Thymus (tissue), 11 donors: ENCODE measurements at regions not wholly inside any gene's neighbourhood (a gene's known extent, or its start where the extent isn't known, plus 50 kb on each side); places are given as distances from the start of the nearest gene placed in this dataset.

Experiments used
- DNase-seq, 9 donors: peaks; one replicate each; pipeline ENCODE4 v3.0.0-alpha.2; 2013; ENCODE audit warnings: low spot score in 9 of 9, low read depth in 6 of 9, missing footprints in 1 of 9
- H3K27ac ChIP-seq, 2 donors: one replicate each; pipeline ENCODE4 v1.5.1; 2013; ENCODE audit warnings: control low read depth in 1 of 2, low read depth in 1 of 2, low read length in 1 of 2, mild to moderate bottlenecking in 1 of 2, moderate library complexity in 1 of 2
- H3K27me3 ChIP-seq, 2 donors: one replicate each; pipeline ENCODE4 v1.5.1; 2013; ENCODE audit warnings: low read length in 1 of 2; ENCODE audit not compliant: control insufficient read depth in 2 of 2, insufficient read depth in 1 of 2
- H3K36me3 ChIP-seq, 2 donors: one replicate each; pipeline ENCODE4 v1.5.1; 2013; ENCODE audit warnings: low read length in 1 of 2, mild to moderate bottlenecking in 1 of 2, moderate library complexity in 1 of 2; ENCODE audit not compliant: control insufficient read depth in 2 of 2, insufficient read depth in 2 of 2
- H3K4me1 ChIP-seq, 2 donors: one replicate each; pipeline ENCODE4 v1.5.1; 2013; ENCODE audit warnings: low read length in 2 of 2; ENCODE audit not compliant: control insufficient read depth in 2 of 2, insufficient read depth in 2 of 2
- H3K4me3 ChIP-seq, 2 donors: one replicate each; pipeline ENCODE4 v1.5.1; 2013; ENCODE audit warnings: low read length in 2 of 2, control low read depth in 1 of 2, mild to moderate bottlenecking in 1 of 2
- H3K9me3 ChIP-seq, 2 donors: one replicate each; pipeline ENCODE4 v1.5.1; 2013; ENCODE audit warnings: low read length in 1 of 2, mild to moderate bottlenecking in 1 of 2; ENCODE audit not compliant: control insufficient read depth in 2 of 2, insufficient read depth in 1 of 2
- WGBS: extraction: QIAGEN DNeasy Blood & Tissue Kit; methylation state at CpG from one replicate; pipeline ENCODE4 v1.1.7; 2013; 5-methylcytosine and 5-hydroxymethylcytosine counted together
- donor health status: healthy.

GRCh38 chr15:98505611-98506031 lies 142.7 kb upstream of the IGF1R start:
- peaks cover 1 to 5% of the 10 kb centered on the region in 2 donors for H3K9me3 ChIP-seq
- no peaks in the 10 kb centered on the region for H3K27me3 ChIP-seq
- no peak for DNase-seq
- H3K36me3 ChIP-seq, result no peaks in the 10 kb centered on the region
- H3K4me1 ChIP-seq, result peaks cover 0 to 9% of the 10 kb centered on the region in 2 donors
- H3K4me3 ChIP-seq, result no peak overlapping the region
- no peak overlapping the region for H3K27ac ChIP-seq
- WGBS, result 88% methylated on average over 7 of the region's 7 CpGs

DNA sequence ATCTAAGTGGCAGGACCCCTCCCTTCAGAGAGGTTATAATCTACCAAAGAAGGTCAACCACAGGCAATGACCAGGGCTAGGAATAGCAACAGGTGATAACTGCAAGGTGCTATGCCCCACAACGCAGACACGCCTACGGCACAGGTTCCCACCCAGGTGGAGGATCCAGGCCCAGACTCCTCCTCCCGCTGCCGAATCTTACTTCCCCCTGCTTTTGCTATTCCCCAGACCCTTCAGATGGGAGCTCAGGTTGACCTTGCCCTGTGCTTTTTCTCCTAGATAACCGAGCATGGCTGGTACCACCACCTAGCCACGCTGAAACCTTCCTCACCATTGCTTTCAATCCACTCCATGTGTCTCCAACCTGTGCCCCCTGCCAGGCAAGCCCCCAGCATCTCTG lies 142.2 kb upstream of the IGF1R start:
- 96% methylated on average over 7 of the region's 7 CpGs for WGBS
- H3K27me3 ChIP-seq, result no peaks in the 10 kb centered on the region

GRCh38 chr15:98506711-98507110 lies 141.6 kb upstream of the IGF1R start:
- Histone ChIP-seq H3K9me3 (peaks cover 0 to 1% of the 10 kb centered on the region in 2 donors), H3K4me3 (no peak overlapping the region), H3K36me3 (no peaks in the 10 kb centered on the region), H3K4me1 (peaks cover 0 to 9% of the 10 kb centered on the region in 2 donors), H3K27me3 (no peaks in the 10 kb centered on the region), H3K27ac (no peak overlapping the region)
- no peak for DNase-seq
- WGBS, result 91% methylated on average over 7 of the region's 7 CpGs

More for the DNA sequence above, 142.2 kb upstream of the IGF1R start:
- H3K27ac ChIP-seq, result no peak overlapping the region
- H3K36me3 ChIP-seq, result no peaks in the 10 kb centered on the region
- H3K4me1 ChIP-seq, result peaks cover 0 to 9% of the 10 kb centered on the region in 2 donors
- no peak overlapping the region for H3K4me3 ChIP-seq
- peaks cover 0 to 1% of the 10 kb centered on the region in 2 donors for H3K9me3 ChIP-seq
- no peak for DNase-seq

GRCh38 chr15:98513428-98513986 lies 134.8 kb upstream of the IGF1R start:
- Histone ChIP-seq H3K9me3 (no peaks in the 10 kb centered on the region), H3K27me3 (no peaks in the 10 kb centered on the region), H3K36me3 (no peaks in the 10 kb centered on the region), H3K27ac (no peak overlapping the region), H3K4me1 (no peaks in the 10 kb centered on the region), H3K4me3 (no peak overlapping the region)
- DNase-seq, result no peak
- 79% methylated on average over 7 of the region's 7 CpGs for WGBS

GRCh38 chr15:98514034-98514622 lies 134.2 kb upstream of the IGF1R start:
- H3K27ac ChIP-seq, result no peak overlapping the region
- no peaks in the 10 kb centered on the region for H3K4me1 ChIP-seq
- DNase-seq, result no peak
- H3K27me3 ChIP-seq, result no peaks in the 10 kb centered on the region
- no peaks in the 10 kb centered on the region for H3K9me3 ChIP-seq
- WGBS, result 96% methylated on average over 11 of the region's 11 CpGs
- H3K4me3 ChIP-seq, result no peak overlapping the region
- H3K36me3 ChIP-seq, result no peaks in the 10 kb centered on the region

- H3K4me3 ChIP-seq, result no peak overlapping the region
- H3K27ac ChIP-seq, result no peak overlapping the region
- peak; percentile 45 to 84 (median 61) for DNase-seq
- 36% methylated on average over 19 of the region's 19 CpGs for WGBS
- H3K4me1 ChIP-seq, result no peaks in the 10 kb centered on the region
- no peaks in the 10 kb centered on the region for H3K9me3 ChIP-seq
- no peaks in the 10 kb centered on the region for H3K27me3 ChIP-seq
- no peaks in the 10 kb centered on the region for H3K36me3 ChIP-seq
These were observed 129.3 kb upstream of the IGF1R start for GRCh38 chr15:98518823-98519561.

GRCh38 chr15:98519767-98520550 lies 128.4 kb upstream of the IGF1R start:
- peaks cover 0 to 6% of the 10 kb centered on the region in 2 donors for H3K4me1 ChIP-seq
- no peak overlapping the region for H3K27ac ChIP-seq
- no peaks in the 10 kb centered on the region for H3K27me3 ChIP-seq
- no peak for DNase-seq
- 87% methylated on average over 10 of the region's 10 CpGs for whole genome bisulfite sequencing
- no peaks in the 10 kb centered on the region for H3K9me3 ChIP-seq
- no peaks in the 10 kb centered on the region for H3K36me3 ChIP-seq
- no peak overlapping the region for H3K4me3 ChIP-seq

GRCh38 chr15:98522127-98522526 lies 126.2 kb upstream of the IGF1R start:
- Histone ChIP-seq H3K27me3 (no peaks in the 10 kb centered on the region), H3K9me3 (no peaks in the 10 kb centered on the region), H3K4me1 (peaks cover 0 to 15% of the 10 kb centered on the region in 2 donors), H3K36me3 (no peaks in the 10 kb centered on the region), H3K27ac (no peak overlapping the region), H3K4me3 (no peak overlapping the region)
- DNase-seq, result no peak
- 94% methylated on average over 5 of the region's 5 CpGs for WGBS
